ENCODE measurements at regions not wholly inside any gene's neighbourhood (a gene's known extent, or its start where the extent isn't known, plus 50 kb on each side); places are given as distances from the start of the nearest gene placed in this dataset.

- peak overlapping the region in 1 of 2 donors; percentile 54 for H3K4me3 ChIP-seq (ENCODE audit: low read length in 2 of 2)
- no peaks in the 10 kb centered on the region for H3K9me3 ChIP-seq (ENCODE audit: control insufficient read depth in 2 of 2, low read length in 2 of 2)
- H3K9ac ChIP-seq (ENCODE audit: low read length in 2 of 2) = no peak overlapping the region
- no peak overlapping the region for H3K27ac ChIP-seq (ENCODE audit: low read length)
- H3K27me3 ChIP-seq (ENCODE audit: control insufficient read depth in 1 of 2, insufficient read depth in 2 of 2, low read length in 2 of 2) = no peaks in the 10 kb centered on the region
- H3K4me1 ChIP-seq (ENCODE audit: control insufficient read depth, insufficient read depth, low read length) = no peaks in the 10 kb centered on the region
- no peaks in the 10 kb centered on the region for H3K36me3 ChIP-seq (ENCODE audit: control insufficient read depth in 2 of 2, insufficient read depth in 2 of 2, low read length in 2 of 2)
Measured at GRCh38 chr4:185921583-185922555, 109.9 kb upstream of the SORBS2 start.

GRCh38 chr4:185924458-185925044, 112.6 kb upstream of the SORBS2 start:
- no peaks in the 10 kb centered on the region for H3K9me3 ChIP-seq (ENCODE audit: control insufficient read depth in 2 of 2, low read length in 2 of 2)
- no peak overlapping the region for H3K4me3 ChIP-seq (ENCODE audit: low read length in 2 of 2)
- H3K27ac ChIP-seq (ENCODE audit: low read length) = no peak overlapping the region
- no peak overlapping the region for H3K9ac ChIP-seq (ENCODE audit: low read length in 2 of 2)
- H3K4me1 ChIP-seq (ENCODE audit: control insufficient read depth, insufficient read depth, low read length) = no peaks in the 10 kb centered on the region
- H3K27me3 ChIP-seq (ENCODE audit: control insufficient read depth in 1 of 2, insufficient read depth in 2 of 2, low read length in 2 of 2) = no peaks in the 10 kb centered on the region
- H3K36me3 ChIP-seq (ENCODE audit: control insufficient read depth in 2 of 2, insufficient read depth in 2 of 2, low read length in 2 of 2) = no peaks in the 10 kb centered on the region

GRCh38 chr4:185925910-185926360, 113.9 kb upstream of the SORBS2 start:
- Histone ChIP-seq H3K9ac (ENCODE audit: low read length in 2 of 2) (no peak overlapping the region), H3K27ac (ENCODE audit: low read length) (no peak overlapping the region), H3K36me3 (ENCODE audit: control insufficient read depth in 2 of 2, insufficient read depth in 2 of 2, low read length in 2 of 2) (no peaks in the 10 kb centered on the region), H3K9me3 (ENCODE audit: control insufficient read depth in 2 of 2, low read length in 2 of 2) (no peaks in the 10 kb centered on the region), H3K4me3 (ENCODE audit: low read length in 2 of 2) (no peak overlapping the region), H3K4me1 (ENCODE audit: control insufficient read depth, insufficient read depth, low read length) (no peaks in the 10 kb centered on the region), H3K27me3 (ENCODE audit: control insufficient read depth in 1 of 2, insufficient read depth in 2 of 2, low read length in 2 of 2) (no peaks in the 10 kb centered on the region)

- no peaks in the 10 kb centered on the region for H3K27me3 ChIP-seq (ENCODE audit: control insufficient read depth in 1 of 2, insufficient read depth in 2 of 2, low read length in 2 of 2)
- H3K4me3 ChIP-seq (ENCODE audit: low read length in 2 of 2) = no peak overlapping the region
- H3K36me3 ChIP-seq (ENCODE audit: control insufficient read depth in 2 of 2, insufficient read depth in 2 of 2, low read length in 2 of 2) = no peaks in the 10 kb centered on the region
- no peak overlapping the region for H3K9ac ChIP-seq (ENCODE audit: low read length in 2 of 2)
- H3K4me1 ChIP-seq (ENCODE audit: control insufficient read depth, insufficient read depth, low read length) = no peaks in the 10 kb centered on the region
- no peak overlapping the region for H3K27ac ChIP-seq (ENCODE audit: low read length)
- no peaks in the 10 kb centered on the region for H3K9me3 ChIP-seq (ENCODE audit: control insufficient read depth in 2 of 2, low read length in 2 of 2)
Measured at GRCh38 chr4:185931375-185931774, 119.4 kb upstream of the SORBS2 start.

- no peaks in the 10 kb centered on the region for H3K4me1 ChIP-seq (ENCODE audit: control insufficient read depth, insufficient read depth, low read length)
- no peak overlapping the region for H3K9ac ChIP-seq (ENCODE audit: low read length in 2 of 2)
- H3K27ac ChIP-seq (ENCODE audit: low read length) = peak overlapping the region; percentile 8
- no peak overlapping the region for H3K4me3 ChIP-seq (ENCODE audit: low read length in 2 of 2)
- H3K27me3 ChIP-seq (ENCODE audit: control insufficient read depth in 1 of 2, insufficient read depth in 2 of 2, low read length in 2 of 2) = no peaks in the 10 kb centered on the region
- H3K36me3 ChIP-seq (ENCODE audit: control insufficient read depth in 2 of 2, insufficient read depth in 2 of 2, low read length in 2 of 2) = no peaks in the 10 kb centered on the region
- H3K9me3 ChIP-seq (ENCODE audit: control insufficient read depth in 2 of 2, low read length in 2 of 2) = no peaks in the 10 kb centered on the region
Measured at GRCh38 chr4:185931986-185932385, 120.0 kb upstream of the SORBS2 start.

- H3K27ac ChIP-seq (ENCODE audit: low read length) = peak overlapping the region; percentile 8
- no peaks in the 10 kb centered on the region for H3K27me3 ChIP-seq (ENCODE audit: control insufficient read depth in 1 of 2, insufficient read depth in 2 of 2, low read length in 2 of 2)
- no peaks in the 10 kb centered on the region for H3K9me3 ChIP-seq (ENCODE audit: control insufficient read depth in 2 of 2, low read length in 2 of 2)
- no peaks in the 10 kb centered on the region for H3K4me1 ChIP-seq (ENCODE audit: control insufficient read depth, insufficient read depth, low read length)
- H3K4me3 ChIP-seq (ENCODE audit: low read length in 2 of 2) = no peak overlapping the region
- H3K9ac ChIP-seq (ENCODE audit: low read length in 2 of 2) = no peak overlapping the region
- H3K36me3 ChIP-seq (ENCODE audit: control insufficient read depth in 2 of 2, insufficient read depth in 2 of 2, low read length in 2 of 2) = no peaks in the 10 kb centered on the region
Measured at GRCh38 chr4:185932491-185932890, 120.5 kb upstream of the SORBS2 start.

GRCh38 chr4:185933078-185933581, 121.1 kb upstream of the SORBS2 start:
- Histone ChIP-seq H3K9me3 (ENCODE audit: control insufficient read depth in 2 of 2, low read length in 2 of 2) (no peaks in the 10 kb centered on the region), H3K4me3 (ENCODE audit: low read length in 2 of 2) (no peak overlapping the region), H3K9ac (ENCODE audit: low read length in 2 of 2) (no peak overlapping the region), H3K27ac (ENCODE audit: low read length) (peak overlapping the region; percentile 8), H3K4me1 (ENCODE audit: control insufficient read depth, insufficient read depth, low read length) (no peaks in the 10 kb centered on the region), H3K36me3 (ENCODE audit: control insufficient read depth in 2 of 2, insufficient read depth in 2 of 2, low read length in 2 of 2) (no peaks in the 10 kb centered on the region), H3K27me3 (ENCODE audit: control insufficient read depth in 1 of 2, insufficient read depth in 2 of 2, low read length in 2 of 2) (no peaks in the 10 kb centered on the region)

- Histone ChIP-seq H3K4me1 (ENCODE audit: control insufficient read depth, insufficient read depth, low read length) (no peaks in the 10 kb centered on the region), H3K27ac (ENCODE audit: low read length) (no peak overlapping the region), H3K4me3 (ENCODE audit: low read length in 2 of 2) (no peak overlapping the region), H3K27me3 (ENCODE audit: control insufficient read depth in 1 of 2, insufficient read depth in 2 of 2, low read length in 2 of 2) (no peaks in the 10 kb centered on the region), H3K9me3 (ENCODE audit: control insufficient read depth in 2 of 2, low read length in 2 of 2) (no peaks in the 10 kb centered on the region), H3K9ac (ENCODE audit: low read length in 2 of 2) (no peak overlapping the region), H3K36me3 (ENCODE audit: control insufficient read depth in 2 of 2, insufficient read depth in 2 of 2, low read length in 2 of 2) (no peaks in the 10 kb centered on the region)
Measured at GRCh38 chr4:185936650-185937376, 124.8 kb upstream of the SORBS2 start.

- no peak overlapping the region for H3K4me3 ChIP-seq (ENCODE audit: low read length in 2 of 2)
- no peaks in the 10 kb centered on the region for H3K9me3 ChIP-seq (ENCODE audit: control insufficient read depth in 2 of 2, low read length in 2 of 2)
- H3K4me1 ChIP-seq (ENCODE audit: control insufficient read depth, insufficient read depth, low read length) = no peaks in the 10 kb centered on the region
- H3K27me3 ChIP-seq (ENCODE audit: control insufficient read depth in 1 of 2, insufficient read depth in 2 of 2, low read length in 2 of 2) = no peaks in the 10 kb centered on the region
- H3K9ac ChIP-seq (ENCODE audit: low read length in 2 of 2) = no peak overlapping the region
- no peak overlapping the region for H3K27ac ChIP-seq (ENCODE audit: low read length)
- H3K36me3 ChIP-seq (ENCODE audit: control insufficient read depth in 2 of 2, insufficient read depth in 2 of 2, low read length in 2 of 2) = no peaks in the 10 kb centered on the region
Measured at GRCh38 chr4:185938654-185939053, 126.7 kb upstream of the SORBS2 start.

GRCh38 chr4:185941461-185941860, 127.5 kb upstream of the TLR3 start:
- Histone ChIP-seq H3K4me3 (ENCODE audit: low read length in 2 of 2) (no peak overlapping the region), H3K9ac (ENCODE audit: low read length in 2 of 2) (no peak overlapping the region), H3K27me3 (ENCODE audit: control insufficient read depth in 1 of 2, insufficient read depth in 2 of 2, low read length in 2 of 2) (no peaks in the 10 kb centered on the region), H3K4me1 (ENCODE audit: control insufficient read depth, insufficient read depth, low read length) (no peaks in the 10 kb centered on the region), H3K36me3 (ENCODE audit: control insufficient read depth in 2 of 2, insufficient read depth in 2 of 2, low read length in 2 of 2) (no peaks in the 10 kb centered on the region), H3K9me3 (ENCODE audit: control insufficient read depth in 2 of 2, low read length in 2 of 2) (no peaks in the 10 kb centered on the region), H3K27ac (ENCODE audit: low read length) (no peak overlapping the region)
